ENCODE measurements at regions not wholly inside any gene's neighbourhood (a gene's known extent, or its start where the extent isn't known, plus 50 kb on each side); places are given as distances from the start of the nearest gene placed in this dataset.

- Mint-ChIP-seq H3K27ac (no peak overlapping the region), H3K36me3 (no peaks in the 10 kb centered on the region), H3K27me3 (peaks cover 9 to 52% (median 30%) of the 10 kb centered on the region in 5 donors), H3K4me3 (no peak overlapping the region), H3K4me1 (no peaks in the 10 kb centered on the region), H3K9me3 (peaks cover 0 to 4% (median 0%) of the 10 kb centered on the region in 9 donors)
- no peak for ATAC-seq
- DNase-seq = no peak
- POLR2A ChIA-PET = no interaction called here
These were observed 59.8 kb upstream of the CPLX2 start for GRCh38 chr5:175811589-175811988.

DNA sequence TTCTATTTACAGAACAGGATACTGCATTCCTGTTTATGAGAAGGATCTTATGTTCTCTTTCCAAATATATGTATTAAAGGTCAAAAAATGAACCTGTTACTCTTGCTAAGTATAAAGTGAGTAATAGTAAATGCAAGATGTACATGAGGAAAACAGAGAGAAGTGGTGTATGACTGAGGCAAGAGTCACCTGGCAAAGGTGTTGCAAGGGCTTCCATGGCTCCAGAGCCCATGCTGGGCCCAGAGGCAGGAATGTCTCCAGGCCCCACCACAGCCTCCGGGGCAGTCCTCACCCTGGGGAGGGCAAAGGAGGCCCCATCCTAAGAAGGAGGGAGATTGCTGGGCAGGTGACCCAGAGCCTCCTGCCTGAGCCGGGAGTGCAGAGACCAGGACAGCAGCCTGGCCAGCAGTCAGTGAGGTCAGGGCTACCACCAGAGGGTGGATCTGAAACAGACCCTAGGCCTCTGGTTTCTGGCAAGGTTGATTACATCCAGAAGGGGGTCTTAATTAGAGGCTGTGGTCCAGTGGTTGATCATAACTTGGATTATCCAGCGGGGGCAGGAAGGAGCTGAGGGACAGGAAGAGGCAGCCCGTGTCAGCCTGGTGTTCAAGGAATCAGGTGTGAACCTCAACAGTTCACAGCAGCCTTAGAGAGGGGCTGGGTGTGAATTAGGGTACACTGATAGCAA is 57.3 kb upstream of the CPLX2 start:
- DNase-seq = no peak
- H3K36me3 Mint-ChIP-seq = no peaks in the 10 kb centered on the region
- ATAC-seq = no peak
- POLR2A ChIA-PET = no interaction called here
- no peaks in the 10 kb centered on the region for H3K4me1 Mint-ChIP-seq
- peak overlapping the region in 1 of 10 donors; percentile 53 for H3K27ac Mint-ChIP-seq
- peaks cover 6 to 31% (median 15%) of the 10 kb centered on the region in 5 donors for H3K27me3 Mint-ChIP-seq
- no peak overlapping the region for H3K4me3 Mint-ChIP-seq
- peaks cover 0 to 6% (median 0%) of the 10 kb centered on the region in 9 donors for H3K9me3 Mint-ChIP-seq

- ATAC-seq (no peak), DNase-seq (no peak)
- Mint-ChIP-seq H3K27ac (no peak overlapping the region), H3K4me3 (no peak overlapping the region), H3K36me3 (no peaks in the 10 kb centered on the region), H3K27me3 (peaks cover 6 to 27% (median 11%) of the 10 kb centered on the region in 5 donors), H3K9me3 (peaks cover 0 to 6% (median 0%) of the 10 kb centered on the region in 9 donors), H3K4me1 (no peaks in the 10 kb centered on the region)
- POLR2A ChIA-PET = no interaction called here
These were observed 56.7 kb upstream of the CPLX2 start for GRCh38 chr5:175814691-175815090.

- Mint-ChIP-seq H3K4me3 (no peak overlapping the region), H3K27ac (no peak overlapping the region), H3K9me3 (peaks cover 0 to 6% (median 0%) of the 10 kb centered on the region in 9 donors), H3K4me1 (no peaks in the 10 kb centered on the region), H3K27me3 (peaks cover 6 to 27% (median 11%) of the 10 kb centered on the region in 5 donors), H3K36me3 (no peaks in the 10 kb centered on the region)
- ATAC-seq = no peak
- DNase-seq = no peak
- POLR2A ChIA-PET = no interaction called here
These were observed 56.1 kb upstream of the CPLX2 start for GRCh38 chr5:175815126-175815913.

GRCh38 chr5:175816348-175816747 is 55.0 kb upstream of the CPLX2 start:
- POLR2A ChIA-PET = no interaction called here

GRCh38 chr5:175819090-175819425 is 52.3 kb upstream of the CPLX2 start:
- Mint-ChIP-seq H3K27me3 (peaks cover 9 to 44% (median 22%) of the 10 kb centered on the region in 5 donors), H3K27ac (peak overlapping the region in 1 of 10 donors; percentile 65), H3K4me1 (no peaks in the 10 kb centered on the region), H3K36me3 (peaks cover 0 to 6% (median 0%) of the 10 kb centered on the region in 3 donors), H3K4me3 (no peak overlapping the region), H3K9me3 (peaks cover 0 to 3% (median 0%) of the 10 kb centered on the region in 9 donors)
- POLR2A ChIA-PET = no interaction called here
- ATAC-seq (no peak), DNase-seq (no peak)

More at GRCh38 chr5:175816348-175816747, 55.0 kb upstream of the CPLX2 start:
- no peaks in the 10 kb centered on the region for H3K36me3 Mint-ChIP-seq
- no peak overlapping the region for H3K4me3 Mint-ChIP-seq
- no peak overlapping the region for H3K27ac Mint-ChIP-seq
- H3K4me1 Mint-ChIP-seq = no peaks in the 10 kb centered on the region
- peaks cover 6 to 36% (median 12%) of the 10 kb centered on the region in 5 donors for H3K27me3 Mint-ChIP-seq
- DNase-seq (no peak), ATAC-seq (no peak)
- H3K9me3 Mint-ChIP-seq = peaks cover 0 to 6% (median 0%) of the 10 kb centered on the region in 9 donors

DNA sequence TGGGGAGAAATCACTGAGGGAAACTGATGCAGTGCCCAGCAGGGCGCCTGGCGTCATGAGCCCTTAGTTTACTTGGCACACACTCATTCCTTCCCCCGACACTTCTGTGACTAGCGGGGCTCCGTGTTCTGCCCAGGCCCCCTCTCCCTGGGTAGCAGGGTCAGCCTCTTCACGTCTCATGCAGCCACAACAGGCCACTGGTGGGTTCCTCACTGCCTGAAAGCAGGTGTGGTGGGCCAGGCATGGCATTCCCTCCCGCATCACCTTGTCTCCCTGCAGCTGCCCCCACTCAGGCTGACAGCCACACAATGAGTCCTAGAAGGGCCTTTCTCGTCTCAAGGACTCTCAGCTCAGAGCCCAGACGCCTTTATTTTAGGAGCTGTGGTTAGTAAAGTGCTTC is 51.1 kb upstream of the CPLX2 start:
- POLR2A ChIA-PET = no interaction called here
- no peak for ATAC-seq
- Mint-ChIP-seq H3K4me1 (no peaks in the 10 kb centered on the region), H3K4me3 (no peak overlapping the region), H3K9me3 (peaks cover 0 to 3% (median 0%) of the 10 kb centered on the region in 9 donors), H3K27ac (no peak overlapping the region), H3K27me3 (peaks cover 9 to 44% (median 23%) of the 10 kb centered on the region in 5 donors), H3K36me3 (peaks cover 0 to 6% (median under 1%) of the 10 kb centered on the region in 3 donors)
- DNase-seq = no peak

Measured in naive thymus-derived CD8-positive, alpha-beta T cell (primary cell).